PC-9 (cell line): ENCODE measurements at regions not wholly inside any gene's neighbourhood (a gene's known extent, or its start where the extent isn't known, plus 50 kb on each side); places are given as distances from the start of the nearest gene placed in this dataset.

Experiments used
- BruUV-seq: library from RNA; stranded (reverse); fragments of 400-500 nt; replicated peaks from 2 replicates; lab custom pipeline; 2021; lab: Mats Ljungman, UMichigan
- CTCF ChIA-PET: fragments of 300-600 bp; sonication (Branson Sonifier 250); formaldehyde crosslinking; loops from one replicate; lab custom pipeline; 2022; ENCODE audit warnings: antibody characterized with exemption; lab: Charles Lee
- POLR2A ChIA-PET: fragments of 300-600 bp; sonication (Branson Sonifier 250); formaldehyde crosslinking; loops from one replicate; lab custom pipeline; 2022; ENCODE audit warnings: antibody characterized with exemption; ENCODE audit not compliant: unreplicated experiment; lab: Charles Lee
- DNase-seq, 2 experiments: peaks; one replicate each; pipeline versions ENCODE4 v3.0.0 to v3.0.0-alpha.2; 2015 to 2022; ENCODE audit warnings: mixed read lengths in 1 of 2
- H2AFZ ChIP-seq: fragments of 200-600 bp; sonication (generic); 2 replicates; pipeline ENCODE4 v1.8.1; 2017; ENCODE audit warnings: antibody characterized with exemption
- H3F3A ChIP-seq: fragments of 200-600 bp; sonication (generic); 2 replicates; pipeline ENCODE4 v1.8.1; 2017; ENCODE audit warnings: antibody characterized with exemption, mild to moderate bottlenecking, low read depth; ENCODE audit not compliant: insufficient read depth
- H3K27ac ChIP-seq: fragments of 200-600 bp; sonication (generic); 2 replicates; pipeline ENCODE4 v1.6.1; 2016; ENCODE audit warnings: mixed run types
- H3K27me3 ChIP-seq: fragments of 200-600 bp; sonication (generic); 2 replicates; pipeline ENCODE4 v1.6.1; 2016; ENCODE audit warnings: low read depth, mixed run types; ENCODE audit not compliant: insufficient read depth
- H3K36me3 ChIP-seq: fragments of 200-600 bp; sonication (generic); 2 replicates; pipeline ENCODE4 v1.6.1; 2016; ENCODE audit warnings: low read depth, mixed run types
- H3K4me1 ChIP-seq: fragments of 200-600 bp; sonication (generic); replicated peaks from 2 replicates; pipeline ENCODE4 v1.6.1; 2016; ENCODE audit warnings: mixed run types; ENCODE audit not compliant: insufficient read depth
- H3K4me2 ChIP-seq: fragments of 200-600 bp; sonication (generic); 2 replicates; pipeline ENCODE4 v1.6.1; 2017; ENCODE audit warnings: mixed run types
- H3K4me3 ChIP-seq: fragments of 200-600 bp; sonication (generic); 2 replicates; pipeline ENCODE4 v1.6.1; 2016; ENCODE audit warnings: mixed run types
- H3K79me2 ChIP-seq: fragments of 200-600 bp; sonication (generic); 2 replicates; pipeline ENCODE4 v1.6.1; 2017; ENCODE audit warnings: low read depth, mixed run types
- H3K9me2 ChIP-seq: fragments of 200-600 bp; sonication (generic); 2 replicates; pipeline ENCODE4 v1.8.1; 2017; ENCODE audit warnings: mild to moderate bottlenecking; ENCODE audit not compliant: insufficient read depth
- H3K9me3 ChIP-seq: fragments of 200-600 bp; sonication (generic); 2 replicates; pipeline ENCODE4 v1.8.1; 2016; ENCODE audit warnings: low read depth; ENCODE audit not compliant: insufficient read depth
- H4K20me1 ChIP-seq: fragments of 200-600 bp; sonication (generic); 2 replicates; pipeline ENCODE4 v1.8.1; 2017; ENCODE audit not compliant: insufficient read depth
- EZH2 ChIP-seq: fragments of 200-600 bp; sonication (generic); IDR thresholded peaks from 2 replicates; pipeline ENCODE4 v1.8.0; 2017; ENCODE audit warnings: antibody characterized with exemption, low read depth
- intact Hi-C: fragments of 100-400 bp; cut with micrococcal nuclease; formaldehyde crosslinking; loops from one replicate; pipeline ENCODE4 v1.10.0; 2022; ENCODE audit not compliant: unreplicated experiment
- TF ChIP-seq, protein P1 (sequence below): fragments of 200-600 bp; sonication (generic); conservative IDR thresholded peaks from 2 replicates; pipeline ENCODE4 v1.6.1; 2017; ENCODE audit warnings: mixed run types, antibody characterized with exemption, mild to moderate bottlenecking, moderate library complexity

DNA sequence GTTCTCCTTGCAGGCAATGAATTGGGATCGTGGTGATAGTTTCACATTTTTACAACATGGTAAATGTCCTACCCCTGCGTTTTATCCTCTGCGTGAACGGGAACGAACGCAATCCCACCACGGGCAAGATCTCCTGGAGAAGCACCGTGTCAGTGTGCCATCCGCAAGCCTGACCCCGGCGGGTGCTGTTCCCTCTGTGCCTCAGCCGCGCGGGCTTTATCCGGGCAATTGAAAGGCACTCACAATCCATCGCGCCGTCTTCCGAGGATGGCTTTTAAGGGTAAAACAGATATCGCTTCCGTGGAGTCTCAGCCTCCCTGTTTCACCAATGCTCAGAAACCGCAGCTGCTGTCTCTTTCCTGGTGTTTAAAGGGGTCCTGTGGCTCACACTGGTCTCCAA lies 1387.5 kb downstream of the BRD1 start:
- Histone ChIP-seq H3K79me2 (no peaks in the 10 kb centered on the region), H3F3A (no peaks in the 10 kb centered on the region), H3K9me3 (no peaks in the 10 kb centered on the region), H4K20me1 (peaks cover 6% of the 10 kb centered on the region; the same call in 1 of the 2 replicates), H3K4me3 (no peak overlapping the region), H3K27ac (no peak overlapping the region), H3K27me3 (peaks cover 97% of the 10 kb centered on the region), H3K4me1 (no peaks in the 10 kb centered on the region), H2AFZ (no peak overlapping the region), H3K9me2 (no peaks in the 10 kb centered on the region), H3K4me2 (no peak overlapping the region), H3K36me3 (no peaks in the 10 kb centered on the region)
- intact Hi-C loops = no loop called here
- DNase-seq = no peak
- ChIA-PET POLR2A (no interaction called here), CTCF (no interaction called here)
- no peak for TF ChIP-seq EZH2
- TF ChIP-seq, protein P1, sequence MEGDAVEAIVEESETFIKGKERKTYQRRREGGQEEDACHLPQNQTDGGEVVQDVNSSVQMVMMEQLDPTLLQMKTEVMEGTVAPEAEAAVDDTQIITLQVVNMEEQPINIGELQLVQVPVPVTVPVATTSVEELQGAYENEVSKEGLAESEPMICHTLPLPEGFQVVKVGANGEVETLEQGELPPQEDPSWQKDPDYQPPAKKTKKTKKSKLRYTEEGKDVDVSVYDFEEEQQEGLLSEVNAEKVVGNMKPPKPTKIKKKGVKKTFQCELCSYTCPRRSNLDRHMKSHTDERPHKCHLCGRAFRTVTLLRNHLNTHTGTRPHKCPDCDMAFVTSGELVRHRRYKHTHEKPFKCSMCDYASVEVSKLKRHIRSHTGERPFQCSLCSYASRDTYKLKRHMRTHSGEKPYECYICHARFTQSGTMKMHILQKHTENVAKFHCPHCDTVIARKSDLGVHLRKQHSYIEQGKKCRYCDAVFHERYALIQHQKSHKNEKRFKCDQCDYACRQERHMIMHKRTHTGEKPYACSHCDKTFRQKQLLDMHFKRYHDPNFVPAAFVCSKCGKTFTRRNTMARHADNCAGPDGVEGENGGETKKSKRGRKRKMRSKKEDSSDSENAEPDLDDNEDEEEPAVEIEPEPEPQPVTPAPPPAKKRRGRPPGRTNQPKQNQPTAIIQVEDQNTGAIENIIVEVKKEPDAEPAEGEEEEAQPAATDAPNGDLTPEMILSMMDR = no peak
- no TSS peak for BruUV-seq

DNA sequence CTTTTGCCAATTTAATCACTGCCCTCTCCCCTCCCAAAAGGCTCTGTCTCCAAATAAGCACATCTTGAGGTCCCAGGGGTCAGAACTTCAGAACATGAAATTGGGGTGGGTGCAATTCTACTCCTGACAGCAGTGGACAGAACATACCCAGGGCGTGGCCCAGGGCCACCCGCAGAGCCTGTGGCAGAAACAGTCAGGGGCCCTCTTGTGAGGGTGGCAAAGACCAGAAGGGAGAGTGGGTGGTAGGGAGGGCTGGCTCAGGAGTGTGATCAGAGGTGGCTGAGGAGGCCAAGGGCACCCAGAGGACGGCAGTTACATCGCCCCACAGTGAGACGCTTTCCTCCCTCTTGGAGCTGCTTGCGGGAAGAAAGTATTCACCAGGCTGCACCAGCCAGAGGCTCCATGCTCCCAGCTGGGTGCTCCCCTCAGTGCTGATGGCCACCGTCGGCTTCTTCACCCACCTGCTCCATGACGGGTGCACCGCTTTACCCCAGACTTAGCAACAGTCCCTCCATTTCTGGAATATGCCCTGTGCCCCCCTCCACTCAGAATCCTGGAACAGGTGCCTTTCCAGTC lies 1388.0 kb downstream of the BRD1 start:
- POLR2A ChIA-PET = no interaction called here

DNA sequence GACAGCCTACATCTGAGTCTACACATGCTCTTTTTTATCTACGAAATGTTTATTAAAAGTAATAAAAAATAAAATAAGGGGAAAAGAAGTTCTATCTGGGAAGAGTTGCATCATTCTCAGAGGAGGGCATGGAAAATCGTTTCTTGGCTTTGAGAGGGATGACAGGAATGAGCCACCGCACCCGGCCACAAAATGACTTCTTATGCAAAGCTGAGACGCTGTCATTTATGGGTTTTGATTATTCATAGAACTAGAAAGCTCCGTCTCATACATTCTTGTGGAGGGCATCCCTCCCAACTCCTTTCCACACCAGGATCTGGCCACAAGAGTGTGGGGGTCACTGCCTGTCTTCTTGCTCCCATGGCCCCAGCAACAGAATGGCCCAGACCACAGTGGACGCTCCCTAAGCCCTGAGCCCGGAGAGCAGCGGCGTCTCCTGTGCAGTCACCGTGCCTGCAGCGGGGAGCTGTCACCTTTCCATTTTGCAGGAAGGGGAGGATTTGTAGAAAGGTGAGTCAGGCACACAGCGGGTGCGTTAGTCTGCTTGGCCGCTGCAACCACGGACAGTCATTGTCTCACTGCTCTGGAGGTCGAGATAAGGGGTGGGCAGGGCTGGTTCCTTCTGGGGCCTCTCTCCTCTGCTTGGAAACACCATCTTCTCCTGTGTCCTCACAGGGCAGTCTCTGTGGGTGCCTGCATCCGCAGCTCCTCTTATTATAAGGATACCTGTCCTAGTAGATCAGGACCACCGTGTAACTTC lies 1388.7 kb downstream of the BRD1 start:
- Histone ChIP-seq H3K9me3 (no peaks in the 10 kb centered on the region), H3F3A (no peaks in the 10 kb centered on the region), H3K4me2 (no peak overlapping the region), H3K27ac (no peak overlapping the region), H3K36me3 (no peaks in the 10 kb centered on the region), H3K4me1 (no peaks in the 10 kb centered on the region), H2AFZ (no peak overlapping the region), H3K27me3 (peaks cover 97% of the 10 kb centered on the region), H3K79me2 (no peaks in the 10 kb centered on the region), H3K9me2 (no peaks in the 10 kb centered on the region), H3K4me3 (no peak overlapping the region), H4K20me1 (peaks cover 6% of the 10 kb centered on the region; the same call in 1 of the 2 replicates)
- DNase-seq = no peak
- intact Hi-C loops = no loop called here
- POLR2A ChIA-PET = no interaction called here
- TF ChIP-seq, protein P1 = no peak
- TF ChIP-seq EZH2 = no peak
- BruUV-seq = no TSS peak
- CTCF ChIA-PET = no interaction called here

More for the DNA sequence above, 1388.0 kb downstream of the BRD1 start:
- CTCF ChIA-PET = no interaction called here
- no peaks in the 10 kb centered on the region for H3K4me1 ChIP-seq
- intact Hi-C loops = no loop called here
- H3K9me3 ChIP-seq = no peaks in the 10 kb centered on the region
- no peak overlapping the region for H2AFZ ChIP-seq
- no peak for TF ChIP-seq EZH2
- TF ChIP-seq, protein P1 = no peak
- H3F3A ChIP-seq = no peaks in the 10 kb centered on the region
- H3K27ac ChIP-seq = no peak overlapping the region
- H3K27me3 ChIP-seq = peaks cover 97% of the 10 kb centered on the region
- H3K4me3 ChIP-seq = no peak overlapping the region
- no peak overlapping the region for H3K4me2 ChIP-seq
- no peak for DNase-seq
- no peaks in the 10 kb centered on the region for H3K9me2 ChIP-seq
- BruUV-seq = no TSS peak
- H3K36me3 ChIP-seq = no peaks in the 10 kb centered on the region
- H4K20me1 ChIP-seq = peaks cover 6% of the 10 kb centered on the region; the same call in 1 of the 2 replicates
- H3K79me2 ChIP-seq = no peaks in the 10 kb centered on the region
